T-helper 2 cell (primary cell): ENCODE measurements at regions not wholly inside any gene's neighbourhood (a gene's known extent, or its start where the extent isn't known, plus 50 kb on each side); places are given as distances from the start of the nearest gene placed in this dataset.
"Not testable (repeated sequence)": the region's sequence is repeated elsewhere in the genome, so short reads cannot be mapped to it uniquely, and the experiment has no call there.

ENCODE experiments used
- DNase-seq, 5 experiments: peaks; one replicate each; pipeline versions ENCODE4 v3.0.0 to v3.0.0-alpha.2; 2012 to 2022

- DNase-seq: not testable (repeated sequence)
Observed at GRCh38 chr2:75871762-75872614, 161.3 kb upstream of the GCFC2 start.

- DNase-seq: no peak
Observed at GRCh38 chr2:75870651-75871137, 160.0 kb upstream of the GCFC2 start.

GRCh38 chr2:75870133-75870532 is 159.4 kb upstream of the GCFC2 start:
- no peak for DNase-seq

- DNase-seq: no peak
Observed at GRCh38 chr2:75865702-75866101, 155.0 kb upstream of the GCFC2 start.

GRCh38 chr2:75865083-75865482 is 154.4 kb upstream of the GCFC2 start:
- DNase-seq: no peak

- DNase-seq: no peak
Observed at GRCh38 chr2:75862547-75862946, 151.8 kb upstream of the GCFC2 start.

- no peak for DNase-seq
Observed at GRCh38 chr2:75853436-75853835, 142.7 kb upstream of the GCFC2 start.

- DNase-seq: no peak
Observed at GRCh38 chr2:75852639-75853038, 141.9 kb upstream of the GCFC2 start.

GRCh38 chr2:75846683-75847190 is 136.0 kb upstream of the GCFC2 start:
- no peak for DNase-seq

- DNase-seq: peak in 1 of 5 experiments; percentile 7
Observed at GRCh38 chr2:75844651-75845050, 133.9 kb upstream of the GCFC2 start.

- DNase-seq: not testable (repeated sequence)
Observed at GRCh38 chr2:75834588-75834987, 123.9 kb upstream of the GCFC2 start.

- no peak for DNase-seq
Observed at GRCh38 chr2:75833386-75833785, 122.7 kb upstream of the GCFC2 start.

- no peak for DNase-seq
Observed at GRCh38 chr2:75828826-75829225, 118.1 kb upstream of the GCFC2 start.

GRCh38 chr2:75823515-75823914 is 112.8 kb upstream of the GCFC2 start:
- not testable (repeated sequence) for DNase-seq

GRCh38 chr2:75822336-75822735 is 111.6 kb upstream of the GCFC2 start:
- DNase-seq: no peak

- no peak for DNase-seq
Observed at GRCh38 chr2:75820693-75821092, 110.0 kb upstream of the GCFC2 start.

GRCh38 chr2:75810611-75811330 is 100.1 kb upstream of the GCFC2 start:
- no peak for DNase-seq

- DNase-seq: no peak
Observed at GRCh38 chr2:75808793-75809535, 98.2 kb upstream of the GCFC2 start.

GRCh38 chr2:75807992-75808391 is 97.3 kb upstream of the GCFC2 start:
- DNase-seq: no peak

- no peak for DNase-seq
Observed at GRCh38 chr2:75801234-75801982, 90.7 kb upstream of the GCFC2 start.

- DNase-seq: no peak
Observed at GRCh38 chr2:75800456-75800855, 89.7 kb upstream of the GCFC2 start.

- DNase-seq: no peak
Observed at GRCh38 chr2:75799859-75800258, 89.1 kb upstream of the GCFC2 start.
